Kidney (tissue), 13 donors: ENCODE measurements at regions not wholly inside any gene's neighbourhood (a gene's known extent, or its start where the extent isn't known, plus 50 kb on each side); places are given as distances from the start of the nearest gene placed in this dataset.

Experiments used
- DNase-seq, 5 donors: peaks; one replicate each; pipeline ENCODE4 v3.0.0-alpha.2; 2013 to 2020
- FAIRE-seq: peaks from 2 replicates; lab custom pipeline; 2012; peaks lifted over from hg19 to GRCh38; lab: Jason Lieb, UNC
- H3K27ac ChIP-seq, 2 donors: one replicate each; pipeline ENCODE4 v1.7.0; 2013; ENCODE audit warnings: low read depth in 2 of 2, low read length in 2 of 2, inconsistent platforms in 1 of 2
- H3K27me3 ChIP-seq: one replicate; pipeline ENCODE4 v1.7.1; 2013; ENCODE audit warnings: low read length, inconsistent platforms; ENCODE audit not compliant: control insufficient read depth, insufficient read depth
- H3K36me3 ChIP-seq, 3 donors: one replicate each; pipeline versions ENCODE4 v1.7.0 to v1.7.1; 2013; ENCODE audit warnings: low read length in 3 of 3, control low read depth in 1 of 3, inconsistent platforms in 1 of 3; ENCODE audit not compliant: insufficient read depth in 3 of 3, control insufficient read depth in 2 of 3
- H3K4me1 ChIP-seq, 3 donors: one replicate each; pipeline versions ENCODE4 v1.7.0 to v1.7.1; 2013; ENCODE audit warnings: low read length in 3 of 3, inconsistent platforms in 1 of 3, low read depth in 1 of 3; ENCODE audit not compliant: control insufficient read depth in 2 of 3, insufficient read depth in 2 of 3
- H3K4me3 ChIP-seq, 3 donors: one replicate each; pipeline versions ENCODE4 v1.7.0 to v1.8.1; 2013; ENCODE audit warnings: low read length in 3 of 3, control low read depth in 1 of 3, inconsistent platforms in 1 of 3
- H3K9ac ChIP-seq, 3 donors: one replicate each; pipeline versions ENCODE4 v1.7.0 to v1.7.1; 2013; ENCODE audit warnings: low read length in 3 of 3, control low read depth in 1 of 3, inconsistent platforms in 1 of 3
- H3K9me3 ChIP-seq, 3 donors: one replicate each; pipeline versions ENCODE4 v1.7.0 to v1.7.1; 2013; ENCODE audit warnings: low read length in 3 of 3, control low read depth in 1 of 3, inconsistent platforms in 1 of 3; ENCODE audit not compliant: control insufficient read depth in 2 of 3, insufficient read depth in 1 of 3
- intact Hi-C: fragments of 100-400 bp; cut with DNase I; formaldehyde crosslinking; loops from one replicate; pipeline ENCODE4 v1.11.1; 2022
- TF ChIP-seq, protein P1 (sequence below): IDR thresholded peaks from 3 replicates; pipeline ENCODE4 v1.5.1; 2012; ENCODE audit warnings: mild to moderate bottlenecking, moderate library complexity, borderline replicate concordance; ENCODE audit not compliant: insufficient read depth; ENCODE audit errors: extremely low read depth
- donor health status: control.
- donor health status: control.
- donor health status: control.
- donor health status: control.
- donor health status: control.
- donor health status: DM: yes; HTN: yes; CAD: no.
- donor health status: Normal renal cell carcinoma (clear cell type).

- no peak for FAIRE-seq
- H3K36me3 ChIP-seq, result no peaks in the 10 kb centered on the region
- no peak for DNase-seq
- no peaks in the 10 kb centered on the region for H3K27me3 ChIP-seq
- TF ChIP-seq, protein P1, sequence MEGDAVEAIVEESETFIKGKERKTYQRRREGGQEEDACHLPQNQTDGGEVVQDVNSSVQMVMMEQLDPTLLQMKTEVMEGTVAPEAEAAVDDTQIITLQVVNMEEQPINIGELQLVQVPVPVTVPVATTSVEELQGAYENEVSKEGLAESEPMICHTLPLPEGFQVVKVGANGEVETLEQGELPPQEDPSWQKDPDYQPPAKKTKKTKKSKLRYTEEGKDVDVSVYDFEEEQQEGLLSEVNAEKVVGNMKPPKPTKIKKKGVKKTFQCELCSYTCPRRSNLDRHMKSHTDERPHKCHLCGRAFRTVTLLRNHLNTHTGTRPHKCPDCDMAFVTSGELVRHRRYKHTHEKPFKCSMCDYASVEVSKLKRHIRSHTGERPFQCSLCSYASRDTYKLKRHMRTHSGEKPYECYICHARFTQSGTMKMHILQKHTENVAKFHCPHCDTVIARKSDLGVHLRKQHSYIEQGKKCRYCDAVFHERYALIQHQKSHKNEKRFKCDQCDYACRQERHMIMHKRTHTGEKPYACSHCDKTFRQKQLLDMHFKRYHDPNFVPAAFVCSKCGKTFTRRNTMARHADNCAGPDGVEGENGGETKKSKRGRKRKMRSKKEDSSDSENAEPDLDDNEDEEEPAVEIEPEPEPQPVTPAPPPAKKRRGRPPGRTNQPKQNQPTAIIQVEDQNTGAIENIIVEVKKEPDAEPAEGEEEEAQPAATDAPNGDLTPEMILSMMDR, result no peak
- no peaks in the 10 kb centered on the region for H3K9me3 ChIP-seq
- no peak overlapping the region for H3K27ac ChIP-seq
- no peak overlapping the region for H3K9ac ChIP-seq
- no peak overlapping the region for H3K4me3 ChIP-seq
- peaks cover 0 to 3% (median 0%) of the 10 kb centered on the region in 3 donors for H3K4me1 ChIP-seq
- intact Hi-C loops, result no loop called here
Measured at GRCh38 chr4:17091104-17091503, 192.7 kb upstream of the LDB2 start.

DNA sequence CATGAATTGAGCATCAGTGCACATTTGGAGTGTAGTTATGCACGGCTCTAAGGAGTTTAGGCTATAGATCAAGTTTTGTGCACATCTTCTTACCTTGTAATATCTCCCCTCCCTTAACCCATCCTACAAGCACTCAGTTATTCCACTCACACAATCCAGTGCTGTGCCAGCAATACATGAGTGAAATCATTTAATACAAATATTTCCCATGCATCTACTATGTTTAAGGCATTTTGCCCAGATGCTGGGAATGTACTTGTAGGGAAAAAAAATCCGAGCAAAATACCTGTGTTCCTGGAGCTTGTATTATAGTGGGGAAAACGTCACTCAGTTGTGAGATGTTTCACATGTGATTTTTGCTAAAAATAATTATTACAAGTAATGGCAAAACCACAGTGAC lies 191.6 kb upstream of the LDB2 start:
- DNase-seq, result no peak
- intact Hi-C loops, result no loop called here
- TF ChIP-seq, protein P1, result no peak
- Histone ChIP-seq H3K27me3 (no peaks in the 10 kb centered on the region), H3K9me3 (no peaks in the 10 kb centered on the region), H3K27ac (no peak overlapping the region), H3K9ac (no peak overlapping the region), H3K36me3 (no peaks in the 10 kb centered on the region), H3K4me1 (peaks cover 0 to 3% (median 0%) of the 10 kb centered on the region in 3 donors), H3K4me3 (no peak overlapping the region)
- no peak for FAIRE-seq

DNA sequence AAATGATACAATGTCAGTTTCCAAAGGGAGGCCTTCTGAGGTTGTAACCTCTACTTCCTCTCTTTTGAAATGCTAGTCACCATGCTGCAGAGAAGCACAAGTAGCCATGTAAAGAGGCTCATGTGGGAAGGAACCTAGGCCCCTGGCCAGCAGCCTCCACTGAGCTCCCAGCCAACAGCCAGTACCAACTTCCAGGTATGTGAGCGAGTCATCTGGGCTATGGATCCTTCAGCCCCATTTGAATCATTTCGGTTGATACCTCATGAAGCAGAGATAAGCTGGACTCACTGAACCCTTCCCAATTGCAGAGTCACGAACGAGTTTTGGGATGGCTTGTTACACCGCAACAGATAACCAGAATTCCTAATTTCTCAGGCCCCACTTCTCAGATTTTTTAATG lies 187.0 kb upstream of the LDB2 start:
- FAIRE-seq (no peak), DNase-seq (no peak)
- no peak overlapping the region for H3K27ac ChIP-seq
- intact Hi-C loops, result no loop called here
- H3K9ac ChIP-seq, result no peak overlapping the region
- no peaks in the 10 kb centered on the region for H3K4me1 ChIP-seq
- TF ChIP-seq, protein P1, result no peak
- H3K36me3 ChIP-seq, result no peaks in the 10 kb centered on the region
- no peaks in the 10 kb centered on the region for H3K9me3 ChIP-seq
- H3K4me3 ChIP-seq, result no peak overlapping the region
- H3K27me3 ChIP-seq, result no peaks in the 10 kb centered on the region

- DNase-seq (no peak), FAIRE-seq (no peak)
- TF ChIP-seq, protein P1, result no peak
- Histone ChIP-seq H3K27me3 (no peaks in the 10 kb centered on the region), H3K36me3 (no peaks in the 10 kb centered on the region), H3K27ac (no peak overlapping the region), H3K9ac (no peak overlapping the region), H3K9me3 (no peaks in the 10 kb centered on the region), H3K4me1 (no peaks in the 10 kb centered on the region), H3K4me3 (no peak overlapping the region)
- intact Hi-C loops, result no loop called here
Measured at GRCh38 chr4:17082186-17082585, 183.7 kb upstream of the LDB2 start.
